Activated naive CD4-positive, alpha-beta T cell treated with anti-CD3 and anti-CD28 coated beads, Interleukin-2, amount 10 ng/mL, durations not matched to agents 7 days and 5 days (primary cell): ENCODE measurements at regions not wholly inside any gene's neighbourhood (a gene's known extent, or its start where the extent isn't known, plus 50 kb on each side); places are given as distances from the start of the nearest gene placed in this dataset.
A peak's percentile ranks its signal among the peaks of the same experiment; 100 is the strongest.

Experiments
- CTCF ChIA-PET: fragments of 350-600 bp; sonication (Branson Sonifier 250); formaldehyde crosslinking; loops from one replicate; lab custom pipeline; 2021; ENCODE audit warnings: antibody characterized with exemption; lab: Charles Lee
- DNase-seq: peaks from one replicate; pipeline ENCODE4 v3.0.0-alpha.2; 2020
- H3K27ac Mint-ChIP-seq: one replicate; pipeline ENCODE4 v1.8.0; 2021; ENCODE audit warnings: mild to moderate bottlenecking, moderate library complexity, mixed read lengths
- H3K27me3 Mint-ChIP-seq: one replicate; pipeline ENCODE4 v1.8.0; 2021; ENCODE audit warnings: mild to moderate bottlenecking, mixed read lengths
- H3K36me3 Mint-ChIP-seq: one replicate; pipeline ENCODE4 v1.8.0; 2021; ENCODE audit warnings: mixed read lengths
- H3K4me1 Mint-ChIP-seq: one replicate; pipeline ENCODE4 v1.8.0; 2021; ENCODE audit warnings: mixed read lengths
- H3K4me3 Mint-ChIP-seq: one replicate; pipeline ENCODE4 v1.8.0; 2021; ENCODE audit warnings: mild to moderate bottlenecking, moderate library complexity, mixed read lengths
- H3K9me3 Mint-ChIP-seq: one replicate; pipeline ENCODE4 v1.8.0; 2021; ENCODE audit warnings: mixed read lengths

DNA sequence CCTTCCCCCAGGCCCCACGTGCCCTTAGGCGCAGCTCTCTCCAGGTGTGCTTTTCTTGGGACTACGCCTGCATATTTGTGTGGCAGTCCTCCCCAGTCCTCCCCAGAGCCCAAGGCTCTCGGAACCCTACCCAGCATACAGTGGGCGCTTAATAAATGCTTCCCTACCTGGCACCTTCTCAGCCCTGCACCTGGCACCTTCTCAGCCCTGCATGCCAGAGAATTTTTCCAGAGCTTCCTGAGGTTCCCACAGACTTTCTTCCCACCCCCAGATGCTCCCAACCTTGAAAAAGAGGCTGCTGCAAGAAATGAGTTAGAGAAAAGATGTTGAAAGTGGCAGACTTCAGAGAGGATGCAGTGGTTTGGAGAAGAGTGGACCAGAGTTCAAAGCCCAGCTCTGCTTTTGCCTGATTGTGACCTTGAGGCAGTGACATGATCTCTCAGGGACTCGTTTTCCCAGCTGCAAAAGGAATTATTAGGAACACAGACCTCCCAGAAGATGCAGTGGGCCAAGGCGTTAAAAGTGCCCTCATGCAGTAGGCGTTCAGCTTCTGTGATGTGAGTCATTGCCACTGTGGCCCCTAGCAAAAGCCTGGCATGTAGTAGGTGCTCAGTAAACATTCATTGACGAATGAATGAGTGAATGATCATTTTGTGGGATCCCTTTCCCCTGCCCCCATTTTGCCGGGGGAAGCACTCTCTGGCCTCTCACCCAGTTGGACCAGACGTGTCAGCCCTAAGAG is 167.2 kb downstream of the PHETA1 start:
- DNase-seq = no peak
- H3K9me3 Mint-ChIP-seq = no peaks in the 10 kb centered on the region
- no peaks in the 10 kb centered on the region for H3K36me3 Mint-ChIP-seq
- no peak overlapping the region for H3K4me3 Mint-ChIP-seq
- H3K4me1 Mint-ChIP-seq = peaks cover 18% of the 10 kb centered on the region
- peaks cover 34% of the 10 kb centered on the region for H3K27me3 Mint-ChIP-seq
- peak overlapping the region; percentile 79 for H3K27ac Mint-ChIP-seq
- CTCF ChIA-PET = no interaction called here

DNA sequence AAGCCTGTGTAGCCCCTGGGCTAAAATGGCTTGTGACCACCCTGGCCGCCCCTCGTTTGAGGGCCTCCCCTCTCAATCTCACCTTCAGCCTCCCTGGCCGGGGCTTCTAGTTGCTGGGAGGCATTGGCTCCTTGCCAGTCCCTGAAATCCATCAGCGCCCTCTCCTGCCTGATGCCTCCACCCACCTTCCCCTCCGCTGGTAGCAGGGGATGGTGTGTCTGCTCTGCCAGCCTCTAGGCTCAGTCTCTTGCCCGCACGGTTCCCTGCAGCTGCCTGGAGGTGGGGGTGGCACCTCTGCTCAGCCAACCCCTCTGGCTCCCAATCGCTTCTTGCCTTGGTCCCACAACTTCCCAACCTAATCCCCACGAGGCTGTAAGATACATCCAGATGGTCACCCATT is 167.9 kb downstream of the PHETA1 start:
- Mint-ChIP-seq H3K4me1 (peaks cover 20% of the 10 kb centered on the region), H3K4me3 (no peak overlapping the region), H3K9me3 (no peaks in the 10 kb centered on the region), H3K27ac (no peak overlapping the region), H3K27me3 (peaks cover 40% of the 10 kb centered on the region), H3K36me3 (no peaks in the 10 kb centered on the region)
- no peak for DNase-seq
- CTCF ChIA-PET = no interaction called here

DNA sequence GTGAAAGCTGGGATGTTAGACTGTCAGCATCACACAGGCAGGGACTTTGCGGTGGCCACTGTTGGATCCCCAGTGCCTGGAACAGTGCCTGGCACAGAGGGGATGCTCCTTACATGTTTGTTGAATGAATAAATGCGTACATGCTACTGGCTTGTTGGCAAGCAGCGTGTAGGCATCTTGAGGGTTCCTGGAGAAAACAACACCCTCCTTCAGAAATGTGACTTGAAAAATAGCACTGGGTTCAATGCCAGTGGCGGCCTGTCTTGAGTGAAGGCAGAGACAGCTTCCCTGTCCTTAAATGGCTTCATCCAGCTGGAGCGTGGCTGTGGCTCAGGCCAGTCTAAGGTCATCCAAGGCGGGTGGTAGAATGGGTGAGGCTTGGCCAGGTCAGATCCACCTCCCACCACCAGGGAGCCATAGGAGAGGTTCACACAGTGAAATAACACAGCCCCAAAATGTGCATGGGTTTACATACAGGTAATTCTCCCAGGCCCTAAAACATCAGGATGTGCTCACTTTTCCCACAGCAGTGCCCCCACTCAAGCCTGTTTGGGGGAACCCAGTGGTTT is 171.4 kb downstream of the PHETA1 start:
- Mint-ChIP-seq H3K4me3 (no peak overlapping the region), H3K27ac (no peak overlapping the region), H3K27me3 (peaks cover 47% of the 10 kb centered on the region), H3K36me3 (no peaks in the 10 kb centered on the region), H3K9me3 (no peaks in the 10 kb centered on the region), H3K4me1 (peaks cover 14% of the 10 kb centered on the region)
- CTCF ChIA-PET = no interaction called here
- DNase-seq = no peak

DNA sequence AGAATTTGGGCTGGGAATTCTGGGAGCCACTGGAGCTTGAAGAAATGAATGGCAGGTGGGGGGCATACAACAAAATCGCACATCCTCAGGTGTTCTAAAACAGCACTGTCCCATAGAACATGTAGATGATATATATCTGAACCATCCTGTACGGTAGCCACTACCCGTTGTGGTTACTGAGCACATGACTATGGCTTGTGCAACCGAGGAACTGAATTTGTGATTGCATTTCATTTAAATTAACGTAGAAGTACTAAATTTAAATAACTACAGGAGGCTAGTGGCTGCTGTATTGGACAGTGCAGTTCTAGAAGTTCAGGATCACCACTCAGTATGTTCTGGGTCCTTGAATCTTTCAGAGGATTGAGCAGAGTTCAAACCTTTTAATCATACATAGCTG is 172.4 kb downstream of the PHETA1 start:
- Mint-ChIP-seq H3K9me3 (no peaks in the 10 kb centered on the region), H3K4me1 (peaks cover 5% of the 10 kb centered on the region), H3K36me3 (no peaks in the 10 kb centered on the region), H3K27me3 (peaks cover 38% of the 10 kb centered on the region), H3K27ac (no peak overlapping the region), H3K4me3 (no peak overlapping the region)
- no peak for DNase-seq
- CTCF ChIA-PET = no interaction called here

DNA sequence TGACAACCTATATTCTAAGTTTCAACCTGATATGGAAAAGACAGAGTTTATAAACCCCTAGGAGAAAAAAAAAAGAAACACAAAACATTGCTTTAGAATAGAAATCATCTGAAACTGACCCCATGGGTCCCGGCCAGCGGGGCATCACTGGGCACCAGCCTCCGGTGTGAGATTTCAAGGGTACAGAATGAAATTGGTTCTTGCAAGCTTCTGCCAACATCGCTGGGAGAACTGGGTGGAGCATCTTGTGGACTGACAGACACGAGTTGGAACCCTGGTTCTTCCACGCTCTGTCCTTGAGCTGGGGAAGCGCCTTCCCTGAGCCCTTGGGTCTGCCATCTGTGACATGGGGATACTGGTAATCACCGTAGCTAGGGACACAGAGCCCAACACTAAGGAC is 173.6 kb downstream of the PHETA1 start:
- Mint-ChIP-seq H3K27me3 (peaks cover 34% of the 10 kb centered on the region), H3K27ac (no peak overlapping the region), H3K36me3 (no peaks in the 10 kb centered on the region), H3K9me3 (no peaks in the 10 kb centered on the region), H3K4me1 (peaks cover 2% of the 10 kb centered on the region), H3K4me3 (no peak overlapping the region)
- no peak for DNase-seq
- CTCF ChIA-PET = no interaction called here

DNA sequence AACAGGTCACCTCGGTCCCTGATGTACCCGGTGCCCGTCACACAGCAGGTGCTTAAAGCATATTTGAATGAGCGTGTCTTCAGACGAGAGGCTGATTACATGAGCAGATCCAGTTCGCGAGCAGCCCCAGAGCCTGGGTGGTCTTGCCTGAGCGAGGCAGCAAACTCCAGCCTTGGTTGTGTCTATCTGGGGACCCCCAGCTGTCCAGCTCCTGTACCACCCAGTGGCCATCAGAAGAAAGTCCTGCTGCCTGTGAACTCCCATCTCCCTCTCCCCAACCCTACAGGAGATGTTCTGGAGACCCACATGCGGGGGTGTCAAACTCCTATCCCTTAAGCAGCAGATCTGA is 174.2 kb downstream of the PHETA1 start:
- Mint-ChIP-seq H3K4me3 (no peak overlapping the region), H3K27me3 (peaks cover 34% of the 10 kb centered on the region), H3K4me1 (peaks cover 2% of the 10 kb centered on the region), H3K27ac (no peak overlapping the region), H3K36me3 (no peaks in the 10 kb centered on the region), H3K9me3 (no peaks in the 10 kb centered on the region)
- DNase-seq = no peak
- CTCF ChIA-PET = no interaction called here

DNA sequence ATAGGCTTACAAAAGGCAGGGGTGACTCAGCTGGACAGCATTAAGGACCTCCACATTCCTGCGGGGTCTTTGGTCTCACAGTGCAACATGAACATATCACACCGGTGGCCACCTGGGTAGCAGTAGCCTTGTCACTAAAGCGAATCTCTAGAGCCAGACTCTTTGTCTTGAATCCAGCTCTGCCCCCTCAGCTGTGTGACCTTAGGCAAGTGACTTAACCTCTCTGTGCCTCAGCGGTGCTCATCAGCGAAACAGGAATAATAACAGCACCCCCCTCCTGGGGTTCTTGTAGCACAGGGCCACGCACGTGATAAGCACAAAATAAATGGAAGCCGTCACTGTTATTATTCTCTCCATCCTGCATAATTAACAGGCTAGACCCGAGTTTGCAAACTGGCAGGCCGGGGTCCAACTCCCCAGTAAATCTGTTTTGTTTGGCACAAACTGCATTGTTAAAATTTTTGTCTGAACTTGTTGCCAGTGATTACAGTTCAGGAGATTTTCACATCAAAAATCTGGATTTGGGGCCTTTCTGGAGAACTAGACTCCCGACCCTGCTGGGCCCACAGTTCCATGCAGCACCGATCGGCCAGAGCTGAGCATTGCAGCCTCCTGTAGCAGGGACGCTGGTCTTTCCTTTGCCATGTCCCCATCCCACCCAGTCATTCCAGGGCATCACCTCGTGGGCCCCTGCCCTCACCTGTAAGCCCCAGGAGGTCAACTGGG is 174.8 kb downstream of the PHETA1 start:
- H3K27ac Mint-ChIP-seq = no peak overlapping the region
- DNase-seq = no peak
- CTCF ChIA-PET = no interaction called here
- H3K27me3 Mint-ChIP-seq = peaks cover 34% of the 10 kb centered on the region
- no peaks in the 10 kb centered on the region for H3K36me3 Mint-ChIP-seq
- peaks cover 2% of the 10 kb centered on the region for H3K4me1 Mint-ChIP-seq
- no peak overlapping the region for H3K4me3 Mint-ChIP-seq
- no peaks in the 10 kb centered on the region for H3K9me3 Mint-ChIP-seq

DNA sequence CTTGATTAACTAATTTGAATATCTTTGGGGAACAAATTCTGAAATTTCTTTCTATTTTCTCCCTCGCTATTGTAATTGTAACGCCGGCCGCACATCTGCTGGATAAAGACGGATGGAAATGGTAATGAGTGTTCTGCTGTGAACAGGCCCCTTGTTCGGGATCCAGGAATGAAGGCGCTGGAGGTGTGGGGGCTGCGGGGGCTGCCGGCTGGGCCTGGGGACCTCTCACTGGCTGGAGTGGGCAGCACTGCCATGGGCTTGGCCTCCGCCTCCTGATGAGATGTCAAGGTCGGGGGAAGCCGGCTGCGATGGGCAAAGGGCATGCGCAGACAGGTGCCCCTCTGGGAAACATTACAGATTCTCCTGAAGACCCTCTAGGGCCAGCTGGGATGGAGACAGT is 175.4 kb downstream of the PHETA1 start:
- H3K4me3 Mint-ChIP-seq = no peak overlapping the region
- CTCF ChIA-PET = no interaction called here
- DNase-seq = no peak
- H3K27ac Mint-ChIP-seq = no peak overlapping the region
- peaks cover 34% of the 10 kb centered on the region for H3K27me3 Mint-ChIP-seq
- H3K9me3 Mint-ChIP-seq = no peaks in the 10 kb centered on the region
- H3K4me1 Mint-ChIP-seq = peaks cover 2% of the 10 kb centered on the region
- H3K36me3 Mint-ChIP-seq = no peaks in the 10 kb centered on the region

DNA sequence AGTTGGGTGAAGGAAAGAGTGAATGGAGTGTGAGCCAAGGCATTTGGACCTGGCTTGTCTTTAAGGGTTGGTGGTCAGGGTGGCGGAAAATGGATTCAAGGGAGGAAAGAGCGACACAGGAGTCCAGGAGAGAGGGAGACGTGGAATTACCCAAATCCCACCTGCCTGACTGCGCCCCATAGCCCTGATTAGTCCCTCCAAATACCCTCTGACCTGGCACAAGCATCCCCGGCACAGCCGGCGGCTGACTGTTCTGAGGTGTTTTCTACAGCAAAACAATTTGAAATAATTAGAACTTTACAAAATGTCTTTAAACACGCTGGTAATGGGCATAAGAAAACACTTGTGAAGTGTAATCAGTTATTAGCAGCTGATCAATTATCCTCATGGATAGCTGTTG is 175.8 kb downstream of the PHETA1 start:
- H3K9me3 Mint-ChIP-seq = no peaks in the 10 kb centered on the region
- H3K27me3 Mint-ChIP-seq = peaks cover 34% of the 10 kb centered on the region
- CTCF ChIA-PET = no interaction called here
- no peaks in the 10 kb centered on the region for H3K36me3 Mint-ChIP-seq
- H3K4me1 Mint-ChIP-seq = peaks cover 2% of the 10 kb centered on the region
- DNase-seq = no peak
- no peak overlapping the region for H3K4me3 Mint-ChIP-seq
- no peak overlapping the region for H3K27ac Mint-ChIP-seq

DNA sequence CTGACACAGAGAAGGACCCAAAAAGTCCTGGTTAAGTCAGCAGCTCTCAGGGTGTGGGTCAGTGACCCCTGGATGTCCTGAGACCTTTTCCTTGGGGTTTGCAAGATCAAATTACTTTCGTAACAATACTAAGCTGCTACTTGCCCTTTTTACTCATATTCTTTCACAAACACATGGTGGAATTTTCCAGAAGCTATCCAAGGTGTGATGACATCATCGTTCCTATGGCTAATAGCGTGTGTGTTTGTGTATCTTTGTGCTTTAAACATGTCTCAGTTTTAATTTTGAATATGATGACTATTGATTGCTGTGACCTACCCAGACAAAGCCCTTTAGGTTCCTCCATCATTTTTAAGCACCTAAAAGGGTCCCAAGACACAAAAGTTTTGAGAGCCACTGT is 176.2 kb downstream of the PHETA1 start:
- CTCF ChIA-PET = no interaction called here
- no peak for DNase-seq
- Mint-ChIP-seq H3K27me3 (peaks cover 34% of the 10 kb centered on the region), H3K27ac (no peak overlapping the region), H3K4me1 (peaks cover 2% of the 10 kb centered on the region), H3K4me3 (no peak overlapping the region), H3K36me3 (no peaks in the 10 kb centered on the region), H3K9me3 (no peaks in the 10 kb centered on the region)

DNA sequence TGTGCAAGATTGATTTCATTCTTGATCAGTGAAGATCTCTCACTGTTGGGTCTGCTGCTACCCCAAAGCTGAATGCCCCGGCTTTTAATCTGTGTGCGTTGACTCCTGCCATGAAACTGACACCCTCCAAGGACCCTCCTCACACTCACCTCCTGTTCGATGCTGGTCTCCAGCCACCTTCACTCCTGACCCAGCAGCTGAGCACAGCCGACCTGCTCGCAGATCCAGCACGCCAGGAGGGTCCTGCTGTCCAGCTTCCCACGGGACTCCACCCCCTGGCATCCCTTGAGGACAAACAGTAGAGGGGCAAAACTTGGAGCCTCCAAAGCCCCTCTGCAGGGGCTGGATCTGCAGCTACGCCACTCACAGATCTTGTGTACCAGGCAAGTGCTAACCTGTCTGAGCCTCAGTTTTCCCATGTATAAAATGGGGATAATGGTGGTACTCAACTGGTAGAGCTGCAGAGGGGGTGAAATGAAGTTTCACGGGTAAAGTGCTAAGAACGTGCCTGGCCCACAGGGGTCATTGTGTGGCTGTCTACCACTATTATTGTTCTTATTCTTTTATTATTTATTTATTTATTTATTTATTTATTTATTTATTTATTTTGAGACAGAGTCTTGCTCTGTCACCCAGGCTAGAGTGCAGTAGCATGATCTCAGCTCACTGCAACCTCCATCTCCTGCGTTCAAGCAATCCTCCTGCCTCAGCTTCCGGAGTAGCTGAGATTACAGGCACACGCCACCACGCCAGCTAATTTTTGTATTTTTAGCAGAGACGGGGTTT is 178.0 kb downstream of the PHETA1 start:
- Mint-ChIP-seq H3K4me1 (no peaks in the 10 kb centered on the region), H3K27ac (no peak overlapping the region), H3K36me3 (no peaks in the 10 kb centered on the region), H3K4me3 (no peak overlapping the region), H3K9me3 (no peaks in the 10 kb centered on the region), H3K27me3 (peaks cover 20% of the 10 kb centered on the region)
- CTCF ChIA-PET = no interaction called here
- no peak for DNase-seq

DNA sequence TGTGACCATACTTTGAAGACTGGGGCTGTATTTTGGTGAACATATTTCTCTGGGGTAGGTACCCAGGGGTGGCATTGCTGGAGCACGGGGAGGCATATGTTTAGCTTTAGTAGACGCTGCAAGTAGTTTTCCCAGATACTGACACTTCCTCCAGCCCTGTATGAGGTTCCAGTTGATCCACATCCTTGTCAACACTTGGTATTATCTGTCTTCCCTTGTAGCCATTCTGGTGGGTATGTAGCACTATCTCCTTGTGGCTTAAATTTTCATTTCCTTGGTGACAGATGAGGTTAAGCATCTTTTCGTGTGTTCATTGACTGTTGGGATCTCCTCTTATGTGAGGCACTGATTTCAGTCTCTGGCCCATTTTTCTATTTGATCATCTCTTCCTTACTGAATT is 179.1 kb downstream of the PHETA1 start:
- Mint-ChIP-seq H3K9me3 (no peaks in the 10 kb centered on the region), H3K4me1 (no peaks in the 10 kb centered on the region), H3K27me3 (peaks cover 12% of the 10 kb centered on the region), H3K4me3 (no peak overlapping the region), H3K27ac (no peak overlapping the region), H3K36me3 (no peaks in the 10 kb centered on the region)
- CTCF ChIA-PET = no interaction called here
- DNase-seq = no peak

DNA sequence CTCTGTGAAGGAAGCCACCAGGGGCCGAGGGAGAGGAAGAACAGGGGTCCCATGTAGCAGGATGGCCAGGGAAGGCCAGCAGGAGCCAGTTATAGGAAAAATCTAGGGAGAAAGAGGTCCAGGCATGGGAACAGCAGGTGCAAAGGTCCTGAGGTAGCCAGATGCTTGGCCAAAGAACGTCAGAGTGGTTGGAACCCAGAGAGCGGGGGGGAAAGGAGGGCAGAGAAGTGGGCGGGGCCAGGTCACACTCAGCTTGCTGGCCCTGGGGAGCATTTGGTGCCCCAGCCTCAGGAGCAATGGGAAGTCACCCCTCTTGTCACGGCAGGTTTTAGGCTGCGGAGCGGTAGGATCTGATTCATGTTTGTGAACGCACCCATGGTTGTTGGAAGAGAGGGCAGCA is 180.5 kb downstream of the PHETA1 start:
- H3K4me1 Mint-ChIP-seq = no peaks in the 10 kb centered on the region
- peaks cover 7% of the 10 kb centered on the region for H3K27me3 Mint-ChIP-seq
- no peak overlapping the region for H3K27ac Mint-ChIP-seq
- H3K9me3 Mint-ChIP-seq = no peaks in the 10 kb centered on the region
- no peaks in the 10 kb centered on the region for H3K36me3 Mint-ChIP-seq
- no peak overlapping the region for H3K4me3 Mint-ChIP-seq
- CTCF ChIA-PET = no interaction called here
- DNase-seq = no peak

DNA sequence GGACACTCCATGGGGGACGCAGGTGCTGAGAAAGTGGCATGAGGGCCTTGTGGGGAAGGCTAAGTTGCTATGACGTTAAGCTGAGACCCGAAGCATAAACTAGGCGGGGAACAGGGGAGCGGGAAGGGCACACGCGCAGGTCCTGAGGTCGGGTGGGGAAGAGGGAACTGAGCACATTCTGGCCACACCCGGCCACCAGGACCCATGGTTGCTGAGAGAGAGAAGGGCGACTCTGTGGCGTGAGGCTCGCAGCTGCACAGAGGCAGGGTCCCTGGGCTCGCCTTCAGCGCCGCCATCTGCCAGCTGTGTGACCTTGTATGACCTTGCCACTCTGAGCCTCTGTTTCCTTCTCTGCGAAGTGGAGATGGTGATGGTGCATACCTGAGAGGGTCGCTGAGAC is 182.5 kb downstream of the PHETA1 start:
- peaks cover 21% of the 10 kb centered on the region for H3K27me3 Mint-ChIP-seq
- CTCF ChIA-PET = no interaction called here
- no peaks in the 10 kb centered on the region for H3K9me3 Mint-ChIP-seq
- H3K36me3 Mint-ChIP-seq = no peaks in the 10 kb centered on the region
- H3K4me1 Mint-ChIP-seq = no peaks in the 10 kb centered on the region
- no peak for DNase-seq
- H3K4me3 Mint-ChIP-seq = no peak overlapping the region
- no peak overlapping the region for H3K27ac Mint-ChIP-seq
